HG03575 (cell line): ENCODE measurements at regions not wholly inside any gene's neighbourhood (a gene's known extent, or its start where the extent isn't known, plus 50 kb on each side); places are given as distances from the start of the nearest gene placed in this dataset.

ENCODE experiments used
- ATAC-seq: cut with Tn5 transposase; IDR thresholded peaks from one replicate; pipeline ENCODE4 v1.9.1; 2021; ENCODE audit not compliant: unreplicated experiment, insufficient number of reproducible peaks, low FRiP score; ENCODE audit errors: extremely low read depth

- ATAC-seq = no peak
Measured at GRCh38 chr4:180394730-180395129, 1848.5 kb upstream of the TENM3 start.

GRCh38 chr4:180398564-180398963, 1844.6 kb upstream of the TENM3 start:
- no peak for ATAC-seq

GRCh38 chr4:180407275-180407885, 1835.8 kb upstream of the TENM3 start:
- ATAC-seq = no peak

GRCh38 chr4:180418819-180419531, 1824.2 kb upstream of the TENM3 start:
- ATAC-seq = no peak

GRCh38 chr4:180422989-180423711, 1820.1 kb upstream of the TENM3 start:
- ATAC-seq = no peak

GRCh38 chr4:180423712-180424057, 1819.5 kb upstream of the TENM3 start:
- ATAC-seq = no peak

- ATAC-seq = no peak
Measured at GRCh38 chr4:180426938-180427337, 1816.3 kb upstream of the TENM3 start.

GRCh38 chr4:180430283-180430682, 1812.9 kb upstream of the TENM3 start:
- ATAC-seq = no peak

- ATAC-seq = no peak
Measured at GRCh38 chr4:180434131-180434895, 1808.9 kb upstream of the TENM3 start.

- ATAC-seq = no peak
Measured at GRCh38 chr4:180436361-180436760, 1806.8 kb upstream of the TENM3 start.

GRCh38 chr4:180437601-180438000, 1805.6 kb upstream of the TENM3 start:
- no peak for ATAC-seq

GRCh38 chr4:180448306-180448705, 1794.9 kb upstream of the TENM3 start:
- no peak for ATAC-seq

- no peak for ATAC-seq
Measured at GRCh38 chr4:180449395-180449956, 1793.7 kb upstream of the TENM3 start.

- ATAC-seq = no peak
Measured at GRCh38 chr4:180455226-180455625, 1788.0 kb upstream of the TENM3 start.

- no peak for ATAC-seq
Measured at GRCh38 chr4:180456928-180457327, 1786.3 kb upstream of the TENM3 start.

- no peak for ATAC-seq
Measured at GRCh38 chr4:180462116-180462515, 1781.1 kb upstream of the TENM3 start.

GRCh38 chr4:180465364-180465763, 1777.8 kb upstream of the TENM3 start:
- no peak for ATAC-seq

GRCh38 chr4:180483036-180483435, 1760.2 kb upstream of the TENM3 start:
- no peak for ATAC-seq

- ATAC-seq = no peak
Measured at GRCh38 chr4:180485407-180485806, 1757.8 kb upstream of the TENM3 start.
